GM19351 (cell line): ENCODE measurements at regions not wholly inside any gene's neighbourhood (a gene's known extent, or its start where the extent isn't known, plus 50 kb on each side); places are given as distances from the start of the nearest gene placed in this dataset.

Experiments
- ATAC-seq: cut with Tn5 transposase; IDR thresholded peaks from one replicate; pipeline ENCODE4 v1.9.1; 2021; ENCODE audit warnings: mild to moderate bottlenecking, moderate library complexity; ENCODE audit not compliant: unreplicated experiment

DNA sequence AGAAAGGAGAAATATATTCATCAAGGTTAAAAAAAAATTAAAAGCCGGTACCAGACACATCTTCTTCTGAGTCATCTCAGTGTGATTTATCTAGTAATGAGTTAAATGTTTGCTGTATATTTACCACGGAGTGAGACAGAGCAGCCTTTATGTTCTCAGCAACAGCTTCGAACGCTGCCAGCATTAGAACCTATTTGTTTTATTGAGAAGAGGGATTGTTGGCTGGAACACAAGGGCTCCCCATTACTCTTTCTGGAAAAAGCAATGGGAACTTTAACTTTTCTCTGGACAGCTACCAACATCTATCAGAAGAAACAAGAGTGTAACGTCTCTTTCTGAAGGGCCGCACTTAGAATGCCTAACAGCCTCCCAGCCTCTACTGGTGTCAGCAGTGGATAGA lies 105.3 kb upstream of the TAB2 start:
- no peak for ATAC-seq

GRCh38 chr6:149212892-149213801 lies 104.4 kb upstream of the TAB2 start:
- peak; percentile 42 for ATAC-seq

- no peak for ATAC-seq
Observed at GRCh38 chr6:149213829-149214228, 103.7 kb upstream of the TAB2 start.

DNA sequence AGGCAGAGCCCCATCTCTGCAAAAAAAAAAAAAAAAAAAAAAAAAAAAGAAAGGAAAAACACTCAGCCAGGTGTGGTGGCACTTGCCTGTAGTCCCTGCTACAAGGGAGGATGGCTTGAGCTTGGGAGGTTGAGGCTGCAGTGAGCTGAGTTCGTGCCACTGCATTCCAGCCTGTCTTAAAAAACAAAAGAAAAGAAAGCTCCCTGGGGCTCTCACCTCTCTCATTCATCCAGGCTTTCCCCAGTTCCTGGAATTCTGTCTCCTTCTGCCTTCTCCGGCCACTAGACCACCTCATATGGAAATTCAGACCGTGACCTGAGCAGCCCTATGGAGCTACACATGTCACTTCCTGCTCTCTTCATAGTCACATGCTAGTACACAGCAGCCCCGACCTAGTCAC lies 101.1 kb upstream of the TAB2 start:
- no peak for ATAC-seq

GRCh38 chr6:149217466-149217888 lies 100.0 kb upstream of the TAB2 start:
- peak; percentile 49 for ATAC-seq

DNA sequence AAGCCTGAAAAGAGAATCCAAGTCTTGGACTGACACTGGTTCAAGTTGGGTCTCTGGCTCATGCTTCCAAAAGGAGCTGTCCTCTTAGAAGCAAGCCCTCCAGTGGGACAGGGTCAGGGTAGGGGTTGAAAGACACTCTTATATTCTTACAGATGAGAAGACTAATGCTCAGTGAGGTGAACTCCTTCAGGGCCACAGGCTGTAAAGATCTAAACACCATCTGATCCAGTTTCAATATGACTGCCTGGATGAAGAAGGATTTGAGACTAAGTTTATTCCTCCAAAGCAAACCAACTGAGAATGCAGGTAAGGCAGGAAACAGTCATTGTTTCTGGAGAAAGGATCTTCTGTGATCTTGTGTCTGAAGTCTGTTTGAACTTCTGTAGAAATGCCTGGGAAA lies 99.0 kb upstream of the TAB2 start:
- ATAC-seq, result no peak

GRCh38 chr6:149218915-149219314 lies 98.6 kb upstream of the TAB2 start:
- no peak for ATAC-seq

DNA sequence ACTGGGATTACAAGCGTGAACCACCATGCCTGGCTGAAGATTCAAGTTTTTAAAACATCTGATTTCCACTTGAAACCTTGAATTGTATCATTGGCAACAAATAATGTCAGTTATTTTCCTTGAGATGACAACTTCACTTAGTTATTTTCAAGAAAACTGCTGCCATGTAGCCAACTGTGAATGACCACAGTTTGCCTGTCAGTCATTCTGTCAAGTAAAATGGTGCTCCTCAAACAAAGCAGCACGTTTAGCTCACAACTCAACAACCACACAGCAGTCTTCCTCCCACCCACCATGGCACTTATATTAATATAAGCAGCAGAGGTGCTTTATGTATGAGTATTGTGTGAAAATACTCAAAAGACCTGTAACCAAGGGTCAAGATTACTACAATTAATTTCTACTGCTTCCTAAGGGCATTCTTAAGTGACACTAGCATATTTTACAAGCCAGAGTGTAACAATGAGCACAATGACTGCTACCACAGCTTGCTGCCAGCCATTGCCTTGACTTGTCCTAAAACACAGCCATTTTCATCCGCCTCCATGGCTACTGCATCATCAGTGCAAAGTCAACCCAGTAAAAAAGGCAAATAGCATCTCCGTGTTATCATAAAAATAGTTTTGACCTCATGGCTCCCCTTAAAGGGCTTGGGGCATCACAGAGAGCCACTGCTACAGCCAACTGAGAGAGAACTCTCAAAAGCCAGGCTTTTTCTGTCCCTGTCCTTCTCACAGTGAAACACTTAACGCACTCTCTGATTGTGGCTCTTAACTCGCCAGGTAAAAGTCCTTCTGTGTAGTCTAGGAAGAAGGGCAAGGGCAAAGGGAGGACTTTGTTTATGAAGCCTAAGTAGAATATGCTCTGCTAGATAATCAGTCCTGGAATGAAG lies 96.4 kb upstream of the TAB2 start:
- no peak for ATAC-seq

DNA sequence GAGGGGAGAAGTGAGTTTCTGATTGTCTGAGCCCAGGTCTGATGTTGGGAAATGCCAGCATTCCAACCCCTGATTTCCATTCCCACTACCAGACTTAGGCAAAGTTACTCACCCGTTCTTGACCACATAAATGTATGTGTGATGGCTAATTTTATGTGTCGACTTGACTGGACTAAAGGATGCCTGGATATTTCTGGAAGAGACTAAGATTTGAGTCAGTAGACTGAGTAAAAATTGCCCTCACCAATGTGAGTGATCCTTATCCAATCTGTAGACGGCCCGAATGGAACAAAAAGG lies 95.8 kb upstream of the TAB2 start:
- ATAC-seq, result no peak

- no peak for ATAC-seq
Observed at GRCh38 chr6:149223120-149223903, 94.2 kb upstream of the TAB2 start.

DNA sequence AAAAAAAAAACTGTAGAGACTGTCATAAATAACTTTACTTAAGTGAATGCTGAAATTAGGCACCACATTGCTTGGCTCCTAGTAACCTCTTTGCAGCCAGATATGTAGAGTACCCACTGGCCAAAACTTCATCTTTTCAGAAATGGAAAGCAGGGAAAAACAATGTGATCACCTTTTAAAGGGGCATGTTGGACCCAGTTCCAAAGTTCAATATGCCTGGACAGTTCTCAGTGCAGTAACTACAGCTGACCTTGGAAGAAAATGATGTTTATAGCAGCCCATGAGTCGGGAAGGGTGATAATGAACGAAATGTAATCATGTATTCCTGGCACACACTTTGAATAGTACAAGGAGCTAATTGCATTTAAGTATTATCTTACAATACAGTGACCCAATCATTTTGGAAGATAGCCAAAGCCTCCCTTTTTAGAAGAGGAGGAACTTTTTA lies 93.6 kb upstream of the TAB2 start:
- no peak for ATAC-seq

GRCh38 chr6:149224399-149224798 lies 93.1 kb upstream of the TAB2 start:
- no peak for ATAC-seq

DNA sequence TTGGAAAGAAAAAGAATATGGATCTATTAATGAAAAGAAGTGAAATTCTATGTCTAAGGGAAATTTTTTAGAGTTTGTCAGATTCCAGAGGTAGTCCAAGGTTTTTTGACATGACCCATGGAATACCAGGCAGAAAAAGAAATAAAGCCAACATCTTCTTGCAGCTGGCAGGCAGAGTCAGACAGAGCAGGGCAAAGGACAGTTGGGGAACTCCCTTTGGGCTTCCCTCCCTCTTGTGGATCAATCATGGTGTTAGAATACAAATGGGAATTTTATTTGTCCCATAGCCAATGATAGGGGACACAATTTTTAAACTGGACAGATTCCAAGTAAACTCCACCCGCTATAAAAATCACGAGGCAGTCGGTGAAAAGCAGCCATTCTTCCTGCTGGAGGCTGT lies 92.1 kb upstream of the TAB2 start:
- no peak for ATAC-seq

DNA sequence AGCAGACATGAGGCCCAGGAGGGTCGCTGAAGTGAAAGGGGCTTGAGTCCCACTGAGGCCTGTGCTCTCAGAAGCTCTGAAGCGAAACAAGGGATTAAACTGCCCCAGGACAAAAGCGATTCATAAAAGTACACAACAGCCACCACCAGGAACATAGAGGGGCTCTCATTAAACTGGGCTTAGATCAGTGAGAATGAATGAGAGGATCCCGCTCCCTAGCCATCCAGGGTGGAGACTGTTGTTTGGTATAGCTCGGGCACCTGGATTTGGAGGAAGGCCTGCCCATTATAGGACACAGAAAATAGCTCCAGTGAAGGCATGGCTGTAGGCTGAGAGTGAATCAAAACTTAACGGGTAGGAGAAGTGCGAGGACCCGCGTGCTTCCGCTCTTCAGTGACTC lies 91.6 kb upstream of the TAB2 start:
- no peak for ATAC-seq

- no peak for ATAC-seq
Observed at GRCh38 chr6:149227796-149228195, 89.7 kb upstream of the TAB2 start.

DNA sequence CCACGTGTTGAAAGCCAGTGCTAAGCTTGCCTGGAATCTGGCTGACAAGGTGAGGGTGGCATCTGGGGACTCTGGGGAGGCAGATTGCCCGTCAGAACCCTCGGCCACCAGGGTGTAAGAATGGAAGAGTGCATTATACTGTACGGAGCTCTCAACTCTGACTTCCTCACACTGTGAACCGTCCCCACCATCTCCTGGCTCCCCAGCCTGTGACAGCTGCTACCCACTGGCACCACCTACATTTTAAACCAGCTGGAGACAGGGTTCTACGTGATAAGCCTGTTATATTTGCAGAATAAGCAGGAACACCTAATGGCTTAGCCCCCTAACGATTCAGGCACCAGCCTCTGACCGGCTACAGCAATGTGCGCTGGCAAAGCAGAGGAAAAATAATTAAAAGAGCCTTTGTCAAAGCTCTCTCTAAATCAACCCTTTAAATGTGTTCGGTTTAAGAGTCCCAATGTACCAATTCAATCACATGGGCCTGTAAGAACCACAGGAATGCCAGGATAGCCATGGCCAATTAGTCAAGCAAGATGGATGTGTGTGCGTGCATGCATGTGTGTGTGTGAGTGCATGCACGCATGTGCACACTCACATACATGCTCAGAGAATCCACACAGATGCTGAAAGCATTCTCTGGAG lies 89.1 kb upstream of the TAB2 start:
- ATAC-seq, result no peak

DNA sequence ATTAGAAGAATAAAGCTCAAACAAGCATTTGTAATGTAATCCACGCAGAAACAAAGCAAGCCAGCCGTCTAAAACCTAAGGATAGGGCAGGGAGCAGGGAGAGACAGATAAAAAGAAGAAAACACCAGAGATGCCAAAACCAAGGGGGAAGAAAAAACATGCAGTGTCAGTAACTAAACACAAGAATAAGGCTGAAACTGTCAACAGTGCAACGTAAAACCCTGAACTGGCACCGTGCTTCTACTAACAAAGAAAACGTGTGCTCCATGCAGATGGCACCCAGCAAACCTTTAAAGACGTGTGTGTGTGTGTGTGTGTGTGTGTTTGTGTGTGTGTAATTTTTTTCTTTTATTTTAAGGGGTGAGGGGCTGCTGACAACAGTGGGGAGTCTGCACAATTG lies 88.4 kb upstream of the TAB2 start:
- ATAC-seq, result no peak

DNA sequence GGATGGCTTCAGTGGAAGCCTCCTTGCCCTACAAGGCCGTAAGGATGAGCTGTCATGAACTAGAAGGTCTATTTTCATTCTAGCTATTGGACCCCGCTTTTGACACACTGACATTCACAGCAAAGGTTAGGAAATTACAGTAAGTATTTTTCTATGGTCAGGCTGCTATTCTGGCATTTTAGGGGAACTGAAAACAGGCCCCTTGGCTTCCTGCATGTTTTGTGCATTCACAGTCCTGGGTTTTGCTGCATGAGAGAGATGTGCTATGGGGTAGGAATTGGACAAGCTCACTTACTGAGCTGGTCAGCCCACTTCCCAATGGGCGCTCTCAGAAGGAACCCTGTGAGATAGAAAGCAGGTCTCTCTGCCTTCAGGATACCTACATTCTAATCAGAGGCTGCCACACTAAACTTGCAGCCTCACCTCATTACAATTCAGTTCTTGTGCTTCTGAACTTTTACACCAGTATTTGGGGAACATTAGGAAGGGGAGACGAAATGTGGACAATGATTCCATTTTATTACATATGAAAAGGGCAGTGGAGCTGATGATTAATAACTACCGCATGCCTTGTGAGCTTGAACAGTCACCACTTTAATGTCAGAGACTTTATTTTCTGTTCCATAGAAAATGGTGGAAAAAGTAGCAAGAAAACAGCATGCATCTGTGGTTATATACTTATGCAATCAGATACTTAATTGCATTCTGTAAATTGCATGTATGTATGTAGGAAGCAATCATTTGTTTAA lies 86.6 kb upstream of the TAB2 start:
- peak; percentile 41 for ATAC-seq

DNA sequence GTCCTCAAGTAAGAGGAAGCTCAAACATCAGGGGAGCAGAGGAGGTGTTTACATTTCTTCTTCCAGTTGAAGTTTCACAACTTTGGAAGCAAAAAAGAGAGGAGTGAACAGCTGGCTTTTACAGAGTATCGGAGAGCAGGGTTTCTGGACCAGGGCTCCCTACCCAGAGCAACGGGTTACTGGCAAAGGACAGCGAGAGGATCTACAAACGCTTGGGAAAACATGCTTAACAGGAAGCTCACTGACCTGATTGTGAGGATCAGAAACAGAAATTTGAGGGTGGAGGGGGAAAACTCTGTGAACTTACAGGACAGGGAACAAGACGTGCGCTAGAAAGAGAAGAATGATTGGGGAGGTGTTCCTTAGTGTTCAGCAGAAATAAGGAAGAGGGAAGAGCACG lies 85.7 kb upstream of the TAB2 start:
- ATAC-seq, result no peak
